GM23338 (cell line): ENCODE measurements at regions not wholly inside any gene's neighbourhood (a gene's known extent, or its start where the extent isn't known, plus 50 kb on each side); places are given as distances from the start of the nearest gene placed in this dataset.

Experiments
- CREB1 ChIP-seq: fragments of 250-450 bp; sonication (Bioruptor Pico); IDR thresholded peaks from 2 replicates; pipeline ENCODE4 v1.5.0; 2020; ENCODE audit warnings: low read depth, mild to moderate bottlenecking, moderate library complexity
- CTCF ChIP-seq, 2 experiments: fragments of 200-600 bp in 1 of 2; sonication (generic) in 1 of 2; conservative IDR thresholded peaks; 2 replicates each; pipeline versions ENCODE4 v1.5.1 to v1.6.1; 2016 to 2017; ENCODE audit warnings: antibody characterized with exemption in 2 of 2, low read depth in 2 of 2, mild to moderate bottlenecking in 2 of 2, moderate library complexity in 1 of 2
- ETS1 ChIP-seq: IDR thresholded peaks from 2 replicates; pipeline ENCODE4 v1.6.1; 2016; ENCODE audit warnings: antibody characterized with exemption
- EZH2 ChIP-seq: fragments of 200-600 bp; sonication (generic); IDR thresholded peaks from one replicate; pipeline ENCODE4 v1.8.0; 2017; ENCODE audit warnings: antibody characterized with exemption, mild to moderate bottlenecking, low read depth; ENCODE audit not compliant: unreplicated experiment
- EZH2phosphoT487 ChIP-seq: fragments of 200-600 bp; sonication (generic); IDR thresholded peaks from one replicate; pipeline ENCODE4 v1.8.1; 2018; ENCODE audit warnings: antibody characterized with exemption; ENCODE audit not compliant: unreplicated experiment
- JUNB ChIP-seq: IDR thresholded peaks from one replicate; pipeline ENCODE4 v1.6.1; 2016; ENCODE audit warnings: antibody characterized with exemption; ENCODE audit not compliant: unreplicated experiment
- POLR2AphosphoS5 ChIP-seq: IDR thresholded peaks from 2 replicates; pipeline ENCODE4 v1.6.1; 2016; ENCODE audit warnings: antibody characterized with exemption, low read depth
- REST ChIP-seq: IDR thresholded peaks from one replicate; pipeline ENCODE4 v1.6.1; 2018; ENCODE audit warnings: antibody characterized with exemption; ENCODE audit not compliant: unreplicated experiment
- STAT1 ChIP-seq: IDR thresholded peaks from one replicate; pipeline ENCODE4 v1.6.1; 2016; ENCODE audit warnings: antibody characterized with exemption; ENCODE audit not compliant: unreplicated experiment

GRCh38 chr13:34512817-34513216 is 429.3 kb upstream of the NBEA start:
- TF ChIP-seq CTCF (conservative IDR thresholded peaks at IDR 0.05; ENCODE audit: low read depth in 2 of 2) (no peak), POLR2AphosphoS5 (no peak), CREB1 (CRISPR knock-in tag) (no peak), JUNB (no peak), ETS1 (no peak), EZH2phosphoT487 (no peak), REST (no peak), EZH2 (no peak), STAT1 (no peak)
